GM19467 (cell line): ENCODE measurements at regions not wholly inside any gene's neighbourhood (a gene's known extent, or its start where the extent isn't known, plus 50 kb on each side); places are given as distances from the start of the nearest gene placed in this dataset.
"Not testable (repeated sequence)": the region's sequence is repeated elsewhere in the genome, so short reads cannot be mapped to it uniquely, and the experiment has no call there.

Experiments used
- ATAC-seq: cut with Tn5 transposase; IDR thresholded peaks from one replicate; pipeline ENCODE4 v1.9.1; 2021; ENCODE audit warnings: mild to moderate bottlenecking, moderate library complexity; ENCODE audit not compliant: unreplicated experiment

GRCh38 chr10:33039181-33039580 is 81.2 kb upstream of the ITGB1 start:
- no peak for ATAC-seq

DNA sequence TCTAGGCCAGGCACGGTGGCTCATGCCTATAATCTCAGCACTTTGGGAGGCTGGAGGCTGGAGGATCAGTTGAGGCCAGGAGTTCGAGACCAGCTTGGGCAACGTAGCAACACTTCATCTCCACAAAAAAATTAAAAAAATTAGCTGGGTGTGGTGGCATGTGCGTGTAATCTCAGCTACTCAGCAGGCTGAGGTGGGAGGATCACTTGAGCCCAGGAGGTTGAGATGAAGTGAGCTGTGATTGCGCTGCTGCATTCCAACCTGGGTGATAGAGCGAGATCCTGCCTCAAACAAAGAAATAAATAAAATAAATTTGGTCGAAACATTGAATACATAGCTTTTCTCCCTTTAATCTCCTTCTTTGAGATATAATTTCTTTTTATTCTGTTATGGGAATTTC is 80.6 kb upstream of the ITGB1 start:
- ATAC-seq, result no peak

DNA sequence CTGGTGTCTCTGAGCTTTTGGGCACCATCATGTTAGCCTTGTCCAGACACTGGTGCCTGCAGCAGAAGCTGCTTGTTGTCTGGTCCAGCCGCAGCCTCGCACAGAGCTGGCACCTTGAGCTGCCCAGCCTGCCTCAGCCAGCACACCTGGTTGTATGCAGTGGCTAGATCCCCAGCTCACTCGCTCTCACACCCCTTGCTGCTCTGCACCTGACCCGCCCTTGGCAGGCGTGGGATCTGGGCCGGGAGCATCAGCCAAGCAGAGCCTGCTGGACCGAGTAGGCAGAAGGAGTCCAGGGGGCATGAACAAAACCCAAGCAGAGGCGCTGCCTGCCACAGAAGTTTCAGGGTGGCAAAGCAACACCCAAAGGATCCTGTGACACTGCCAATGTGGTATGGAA is 79.7 kb upstream of the ITGB1 start:
- no peak for ATAC-seq

DNA sequence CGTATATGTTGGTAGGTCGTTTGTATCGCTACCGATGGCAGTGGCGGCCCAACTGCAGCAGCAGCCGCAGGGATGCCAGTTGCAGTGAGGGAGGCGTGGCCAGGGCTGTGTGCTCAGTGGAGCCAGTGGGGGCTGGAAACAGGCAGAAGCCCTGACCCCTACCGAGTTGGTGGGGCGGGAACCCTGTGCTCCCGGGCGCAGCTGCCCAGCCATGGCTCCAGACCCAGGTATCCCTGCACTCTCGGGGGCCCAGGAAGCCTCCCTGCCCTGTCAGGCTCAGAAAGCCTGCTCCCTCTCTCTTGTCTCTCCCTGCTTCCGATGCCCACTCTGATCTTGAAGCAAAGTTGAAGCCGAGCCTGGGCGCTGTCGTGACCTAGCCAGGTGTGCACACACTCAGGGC is 78.6 kb upstream of the ITGB1 start:
- no peak for ATAC-seq

- ATAC-seq, result no peak
Measured at GRCh38 chr10:33035411-33035810, 77.4 kb upstream of the ITGB1 start.

GRCh38 chr10:33034931-33035330 is 76.9 kb upstream of the ITGB1 start:
- ATAC-seq, result no peak

GRCh38 chr10:33032654-33033151 is 74.7 kb upstream of the ITGB1 start:
- no peak for ATAC-seq

- ATAC-seq, result no peak
Measured at GRCh38 chr10:33031815-33032653, 74.0 kb upstream of the ITGB1 start.

- ATAC-seq, result no peak
Measured at GRCh38 chr10:33031171-33031570, 73.1 kb upstream of the ITGB1 start.

DNA sequence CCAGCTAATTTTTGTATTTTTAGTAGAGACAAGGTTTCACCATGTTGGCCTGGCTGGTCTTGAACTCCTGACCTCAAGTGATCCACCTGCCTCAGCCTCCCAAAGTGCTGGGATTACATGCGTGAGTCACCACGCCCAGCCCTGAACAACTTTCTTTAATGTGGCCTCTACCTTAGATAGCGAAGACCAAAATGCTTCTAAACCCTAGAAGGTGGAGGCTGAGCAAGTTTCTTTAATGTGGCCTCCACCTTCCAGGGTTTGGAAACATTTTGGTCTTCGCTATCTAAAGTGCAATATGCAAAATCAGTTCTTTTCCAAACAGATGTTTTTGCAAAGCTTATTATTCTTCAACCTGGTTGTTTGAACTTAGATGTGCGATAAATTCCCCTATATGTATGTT is 70.5 kb upstream of the ITGB1 start:
- not testable (repeated sequence) for ATAC-seq

- no peak for ATAC-seq
Measured at GRCh38 chr10:33027088-33027487, 69.1 kb upstream of the ITGB1 start.

- ATAC-seq, result no peak
Measured at GRCh38 chr10:33026422-33026821, 68.4 kb upstream of the ITGB1 start.

DNA sequence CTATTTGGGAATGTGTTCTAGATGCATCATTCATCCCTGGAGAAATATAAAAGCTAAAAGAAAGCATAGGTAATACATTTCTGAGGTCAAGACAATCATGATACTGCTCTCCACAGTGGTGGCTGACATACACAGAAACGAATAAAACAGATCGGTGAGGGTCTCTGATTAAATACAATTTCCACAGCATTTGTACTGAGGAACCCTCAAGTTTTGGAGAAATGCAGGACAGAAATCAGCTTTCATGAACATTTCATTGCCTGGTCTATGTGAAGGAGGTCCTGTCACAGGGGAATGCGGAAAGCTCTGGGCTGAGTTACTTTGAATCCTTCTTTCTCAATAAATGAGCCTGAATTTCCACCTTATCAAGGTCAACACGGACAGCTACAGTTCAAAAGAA is 67.9 kb upstream of the ITGB1 start:
- ATAC-seq, result no peak

GRCh38 chr10:33025039-33025438 is 67.0 kb upstream of the ITGB1 start:
- ATAC-seq, result peak; percentile 94

GRCh38 chr10:33022691-33023090 is 64.7 kb upstream of the ITGB1 start:
- no peak for ATAC-seq

- ATAC-seq, result no peak
Measured at GRCh38 chr10:33022090-33022489, 64.1 kb upstream of the ITGB1 start.

DNA sequence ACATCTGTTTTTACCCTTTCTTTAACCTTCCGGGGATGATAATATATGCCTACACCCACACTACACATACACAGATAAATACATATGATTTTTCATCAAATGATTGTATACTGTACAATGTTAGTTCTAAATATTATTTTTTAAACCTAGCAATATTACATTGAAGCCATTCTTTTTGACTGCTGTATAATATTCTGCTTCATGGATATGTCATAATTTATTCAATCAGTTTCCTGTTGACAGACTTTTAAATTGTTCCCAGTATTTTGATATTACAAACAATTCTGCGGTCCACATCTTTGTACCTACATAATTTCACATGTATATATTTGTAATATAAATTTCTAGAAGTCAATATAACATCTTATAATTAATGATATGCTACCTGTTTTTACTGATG is 59.0 kb upstream of the ITGB1 start:
- no peak for ATAC-seq

- no peak for ATAC-seq
Measured at GRCh38 chr10:33015761-33016547, 57.9 kb upstream of the ITGB1 start.

DNA sequence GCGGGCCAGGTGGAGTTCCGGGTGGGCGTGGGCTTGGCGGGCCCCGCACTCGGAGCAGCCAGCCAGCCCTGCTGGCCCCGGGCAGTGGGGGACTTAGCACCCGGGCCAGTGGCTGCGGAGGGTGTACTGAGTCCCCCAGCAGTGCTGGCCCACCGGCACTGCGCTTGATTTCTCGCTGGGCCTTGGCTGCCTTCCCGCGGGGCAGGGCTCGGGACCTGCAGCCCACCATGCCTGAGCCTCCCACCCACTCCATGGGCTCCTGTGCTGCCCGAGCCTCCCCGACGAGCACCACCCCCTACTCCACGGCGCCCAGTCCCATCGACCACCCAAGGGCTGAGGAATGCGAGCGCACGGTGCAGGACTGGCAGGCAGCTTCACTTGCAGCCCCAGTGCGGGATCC is 55.3 kb upstream of the ITGB1 start:
- ATAC-seq, result not testable (repeated sequence)

DNA sequence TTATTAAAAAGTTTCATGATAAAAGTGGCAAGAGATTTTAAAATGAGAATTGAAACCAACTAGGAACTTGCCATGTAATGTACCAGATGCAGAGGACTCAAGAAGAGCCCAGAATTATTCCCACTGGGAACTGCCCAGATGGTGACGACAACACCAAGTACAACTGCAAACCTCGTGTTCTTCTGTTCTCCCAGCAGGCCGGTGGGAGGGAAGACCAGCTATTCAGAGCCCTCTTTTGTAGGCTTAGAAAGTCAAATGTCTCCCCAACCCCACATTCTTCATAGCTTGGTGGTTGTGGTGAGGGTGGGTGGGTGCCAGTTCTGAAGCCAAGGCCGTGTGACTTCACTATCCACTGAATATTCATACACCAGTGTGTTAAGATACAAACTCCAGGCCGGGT is 54.3 kb upstream of the ITGB1 start:
- no peak for ATAC-seq

GRCh38 chr10:33010132-33011037 is 52.4 kb upstream of the ITGB1 start:
- ATAC-seq, result no peak
